Breast epithelium (tissue), 3 donors: ENCODE measurements at regions not wholly inside any gene's neighbourhood (a gene's known extent, or its start where the extent isn't known, plus 50 kb on each side); places are given as distances from the start of the nearest gene placed in this dataset.

Experiments used
- CTCF ChIP-seq, 3 donors: fragments of 450-650 bp; IDR thresholded peaks; one replicate each; pipeline ENCODE4 v1.5.1; 2016 to 2017; ENCODE audit warnings: antibody characterized with exemption in 3 of 3, mild to moderate bottlenecking in 3 of 3, moderate library complexity in 3 of 3
- POLR2A ChIP-seq: fragments of 450-650 bp; IDR thresholded peaks from one replicate; pipeline ENCODE4 v1.6.1; 2016; ENCODE audit warnings: antibody characterized with exemption, mild to moderate bottlenecking, moderate library complexity
- POLR2AphosphoS5 ChIP-seq, 3 donors: sonication (generic); formaldehyde crosslinking; IDR thresholded peaks; one replicate each; pipeline ENCODE4 v1.6.1; 2017; ENCODE audit warnings: antibody characterized with exemption in 3 of 3

GRCh38 chr12:77239617-77240016 is 174.2 kb upstream of the E2F7 start:
- TF ChIP-seq CTCF (IDR thresholded peaks at IDR 0.05) (no peak), POLR2AphosphoS5 (IDR thresholded peaks at IDR 0.05) (no peak), POLR2A (no peak)
